LoVo (cell line): ENCODE measurements at regions not wholly inside any gene's neighbourhood (a gene's known extent, or its start where the extent isn't known, plus 50 kb on each side); places are given as distances from the start of the nearest gene placed in this dataset.

ENCODE experiments used
- DNase-seq: peaks from one replicate; pipeline ENCODE4 v3.0.0-alpha.2; 2016; ENCODE audit warnings: low spot score

DNA sequence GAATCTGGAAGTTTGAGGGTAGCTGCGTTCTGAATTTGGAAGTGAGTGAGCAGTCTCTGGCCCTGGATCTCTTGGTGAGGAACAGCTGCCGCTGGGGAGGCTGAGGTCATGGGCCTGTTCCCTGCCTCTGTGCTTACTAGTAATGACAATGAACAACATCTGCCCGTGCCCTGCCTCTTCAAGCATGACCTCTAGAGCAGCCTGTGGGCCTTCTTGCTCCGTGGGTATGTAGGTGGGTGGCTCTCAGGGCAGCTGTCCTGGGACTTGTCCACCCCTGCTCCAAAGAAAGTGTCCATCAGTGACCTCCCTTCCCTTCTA lies 186.2 kb downstream of the CXCL12 start:
- no peak for DNase-seq

- DNase-seq, result no peak
Observed at GRCh38 chr10:44198096-44198779, 186.7 kb downstream of the CXCL12 start.

DNA sequence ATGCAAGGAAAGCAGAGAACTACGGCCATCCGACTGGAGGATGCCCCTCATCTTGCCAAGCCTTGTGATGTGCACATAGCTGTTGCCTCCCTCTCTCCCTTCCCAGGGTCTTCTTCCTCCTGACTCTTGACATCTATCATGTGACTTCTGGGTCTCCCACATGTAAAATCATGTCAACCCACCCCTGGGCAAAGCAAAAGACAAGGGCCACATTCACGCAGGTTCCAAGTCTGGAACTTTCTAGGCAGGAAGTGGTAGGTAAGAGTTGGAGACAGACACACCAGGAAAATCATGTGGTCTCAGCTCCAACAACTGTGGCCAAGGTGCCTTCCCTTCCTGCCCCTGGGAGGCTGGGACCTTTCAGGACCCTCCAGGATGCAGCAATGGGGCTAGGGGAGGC lies 187.3 kb downstream of the CXCL12 start:
- no peak for DNase-seq

- no peak for DNase-seq
Observed at GRCh38 chr10:44196336-44196735, 188.6 kb downstream of the CXCL12 start.

GRCh38 chr10:44196008-44196320 lies 188.9 kb downstream of the CXCL12 start:
- no peak for DNase-seq

DNA sequence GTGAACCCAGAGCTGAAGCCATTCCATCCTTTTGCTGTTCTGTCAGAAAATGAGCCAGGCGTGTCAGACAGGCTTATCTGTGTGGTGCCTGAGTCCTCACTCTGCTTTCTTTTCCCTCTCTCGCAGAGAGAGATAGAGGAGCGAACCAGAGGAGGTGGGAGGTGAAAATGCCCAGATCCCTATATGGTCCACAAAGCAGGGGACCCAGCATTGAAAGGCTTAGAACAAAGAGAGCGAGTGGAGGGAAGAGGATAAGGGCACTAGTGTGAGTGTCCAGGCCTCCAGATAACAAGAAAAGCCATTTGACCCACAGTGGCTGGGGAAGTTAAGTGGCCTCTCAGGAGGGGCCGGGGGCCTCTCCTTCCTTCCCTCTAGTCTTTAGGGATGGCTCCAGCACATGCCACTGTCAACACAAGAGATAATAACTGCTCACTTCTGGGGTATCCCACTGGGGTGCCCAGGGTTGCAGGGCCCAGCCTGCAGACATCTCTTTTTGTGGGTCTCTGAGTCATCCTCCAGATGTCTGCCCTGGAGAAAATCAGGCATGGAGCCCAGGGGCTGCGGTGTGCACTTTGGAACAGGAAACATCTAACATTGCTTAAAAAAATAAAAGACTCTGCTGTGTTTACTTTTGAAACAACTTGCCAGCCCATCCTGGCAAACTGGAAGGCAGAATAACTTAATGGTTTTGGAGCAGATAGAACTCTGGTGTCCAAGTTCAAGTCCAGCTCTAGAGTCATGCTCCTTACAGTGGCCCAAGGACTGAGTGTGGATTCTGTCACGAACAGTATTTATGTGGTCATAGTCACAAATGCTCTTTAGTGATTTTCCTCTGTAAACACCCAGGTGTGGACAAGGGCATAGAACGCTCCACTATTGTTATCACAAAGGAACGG lies 189.5 kb downstream of the CXCL12 start:
- peak; percentile 81 for DNase-seq

GRCh38 chr10:44194435-44194834 lies 190.5 kb downstream of the CXCL12 start:
- DNase-seq, result no peak

DNA sequence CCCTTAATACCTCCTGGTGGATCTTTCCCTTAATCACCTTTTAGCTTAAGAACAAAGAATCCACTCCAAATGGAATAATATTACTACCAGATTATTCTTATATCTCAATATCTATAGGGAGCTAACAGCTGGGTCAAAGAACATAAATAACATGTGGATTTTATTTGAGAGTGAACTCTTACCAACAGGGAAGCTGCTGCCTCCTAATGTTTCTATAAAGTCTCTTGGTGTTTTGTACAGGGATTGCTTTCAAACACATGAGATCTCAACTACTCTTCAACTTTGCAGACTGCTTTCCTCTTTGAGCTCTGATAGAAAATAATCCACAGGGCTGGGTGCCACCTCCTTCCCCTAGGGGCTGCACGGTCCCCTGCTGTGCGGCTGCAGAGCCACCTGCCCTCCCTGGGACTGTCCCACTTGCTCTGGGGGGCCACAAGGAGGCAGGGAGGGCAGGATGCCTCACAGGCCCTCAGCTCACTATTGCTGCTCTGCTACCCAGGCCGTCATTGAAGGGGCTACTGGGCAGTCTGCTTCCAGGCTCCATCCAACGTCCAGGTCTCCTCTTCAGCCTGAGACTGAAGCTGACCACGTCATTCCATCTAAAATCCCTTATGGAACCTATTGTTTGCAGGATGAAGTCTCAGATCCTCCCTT lies 191.2 kb downstream of the CXCL12 start:
- DNase-seq, result no peak

- DNase-seq, result no peak
Observed at GRCh38 chr10:44193166-44193565, 191.7 kb downstream of the CXCL12 start.

DNA sequence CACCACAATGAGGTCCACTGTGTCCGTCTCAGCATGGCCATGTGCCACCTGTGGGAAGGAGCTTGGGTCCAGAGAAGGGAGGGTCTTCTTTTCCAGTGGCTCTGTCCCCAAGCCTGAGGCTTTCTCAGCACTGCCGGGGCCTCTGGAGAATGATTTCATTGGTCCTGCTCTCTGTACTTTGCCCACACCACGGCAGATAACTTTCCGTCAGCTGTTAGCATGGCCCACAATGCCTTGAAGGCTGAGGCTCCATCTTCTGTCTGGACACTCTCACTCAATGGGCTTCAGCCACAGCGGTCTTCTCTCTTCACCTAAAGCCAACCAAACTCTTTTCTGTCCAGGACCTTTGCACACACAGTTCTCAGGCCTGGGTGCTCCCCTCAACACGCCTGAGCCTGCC lies 192.5 kb downstream of the CXCL12 start:
- no peak for DNase-seq

GRCh38 chr10:44190541-44190940 lies 194.4 kb downstream of the CXCL12 start:
- DNase-seq, result no peak

- no peak for DNase-seq
Observed at GRCh38 chr10:44186821-44187220, 198.1 kb downstream of the CXCL12 start.

DNA sequence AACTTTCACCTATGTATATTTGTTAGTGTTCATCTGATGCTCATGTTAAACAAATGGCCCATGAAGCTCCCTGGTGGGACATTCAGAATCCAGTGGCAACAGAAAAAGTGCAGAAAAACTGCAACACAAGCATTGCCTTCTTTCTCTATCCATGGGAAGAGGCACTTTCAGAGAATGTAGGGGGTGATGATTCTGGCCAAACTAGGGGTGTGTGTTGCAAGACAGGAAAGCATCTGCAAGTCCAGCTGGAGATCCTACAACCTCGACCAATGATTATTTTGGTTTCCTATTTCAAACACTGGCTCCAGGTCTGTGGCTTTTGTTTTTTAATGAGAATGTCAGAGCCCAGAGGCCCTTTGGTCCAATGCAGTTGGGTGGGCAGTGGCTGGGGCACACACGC lies 198.7 kb downstream of the CXCL12 start:
- no peak for DNase-seq

DNA sequence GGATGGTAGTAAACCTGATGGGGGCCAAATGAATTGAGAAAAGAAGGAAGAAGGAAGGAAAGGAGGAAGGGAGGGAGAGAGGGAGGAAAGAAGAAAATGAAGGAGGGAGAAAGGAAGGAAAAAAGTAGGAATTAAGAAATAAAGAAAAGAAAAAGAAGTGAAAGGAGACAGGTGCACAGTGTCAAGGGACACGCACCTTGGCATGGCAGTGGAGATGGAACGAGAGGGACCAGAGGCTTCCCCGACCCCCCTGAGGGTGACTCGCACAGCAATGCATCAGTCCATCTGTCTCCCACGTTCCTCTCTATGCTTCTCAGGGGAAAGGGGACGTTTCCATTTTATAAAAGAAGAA lies 199.6 kb downstream of the CXCL12 start:
- DNase-seq, result no peak

DNA sequence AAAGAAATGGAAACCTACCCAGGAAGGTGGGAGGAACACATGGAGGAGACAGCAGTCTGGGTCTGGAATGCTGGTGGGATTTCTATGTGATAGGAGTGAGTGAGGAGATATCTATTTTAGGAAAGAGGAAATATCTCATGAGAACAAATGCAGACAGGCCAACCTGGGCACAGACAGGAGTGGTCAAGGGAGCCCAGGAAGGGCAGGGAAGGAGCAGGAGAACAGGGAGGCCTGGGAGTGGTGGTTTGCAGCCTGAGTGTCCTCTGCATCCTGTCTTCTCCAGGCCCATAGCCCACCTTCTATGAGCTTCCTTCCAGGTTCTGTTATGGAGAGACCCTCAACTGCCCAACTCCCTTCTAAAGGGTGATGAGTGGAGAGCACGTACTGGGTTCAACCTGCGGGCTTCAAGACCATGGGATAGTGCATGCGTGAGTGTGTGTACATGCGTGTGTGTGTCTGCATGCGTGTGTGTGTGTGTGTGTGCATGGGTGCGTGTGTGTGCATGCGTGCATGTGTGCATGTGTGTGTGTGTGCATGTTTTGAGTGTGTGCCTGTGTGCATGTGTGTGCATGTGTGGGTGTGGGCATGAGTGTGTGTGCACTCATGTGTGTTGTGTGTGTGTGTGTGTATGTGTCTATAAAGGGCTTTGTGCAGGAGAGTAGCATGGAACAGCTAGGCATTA lies 200.1 kb downstream of the CXCL12 start:
- DNase-seq, result no peak

- no peak for DNase-seq
Observed at GRCh38 chr10:44183667-44184632, 200.9 kb downstream of the CXCL12 start.

DNA sequence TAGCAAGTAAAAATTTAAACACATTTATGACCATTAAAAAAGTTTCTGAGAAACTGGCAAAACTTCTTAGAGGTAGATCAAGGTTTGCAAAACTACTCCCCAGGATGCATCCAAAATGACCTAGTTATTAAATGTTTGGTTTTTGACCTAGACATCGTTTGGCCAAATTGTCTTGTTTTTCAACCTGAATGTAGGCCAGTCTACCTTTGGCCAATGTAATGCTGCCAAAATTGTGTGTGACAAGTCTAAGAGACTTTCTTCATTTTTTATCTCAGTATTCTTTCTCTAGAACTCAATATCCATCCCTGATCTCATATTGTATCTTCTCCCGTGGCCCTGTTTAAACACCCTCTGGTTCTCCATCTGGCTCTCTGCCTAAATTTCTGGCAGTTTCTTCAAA lies 202.0 kb downstream of the CXCL12 start:
- DNase-seq, result no peak

GRCh38 chr10:44180321-44181168 lies 204.4 kb downstream of the CXCL12 start:
- peak; percentile 16 for DNase-seq

- DNase-seq, result no peak
Observed at GRCh38 chr10:44178856-44179255, 206.0 kb downstream of the CXCL12 start.

GRCh38 chr10:44178281-44178680 lies 206.6 kb downstream of the CXCL12 start:
- no peak for DNase-seq

- DNase-seq, result no peak
Observed at GRCh38 chr10:44177610-44178009, 207.3 kb downstream of the CXCL12 start.
